ENCODE measurements at regions not wholly inside any gene's neighbourhood (a gene's known extent, or its start where the extent isn't known, plus 50 kb on each side); places are given as distances from the start of the nearest gene placed in this dataset.
"Not testable (repeated sequence)": the region's sequence is repeated elsewhere in the genome, so short reads cannot be mapped to it uniquely, and the experiment has no call there.

GRCh38 chr17:16853661-16854320 is 118.1 kb downstream of the TNFRSF13B start:
- Histone ChIP-seq H3K36me3 (replicated peaks in 1 of 2; ENCODE audit: control insufficient read depth in 1 of 2, insufficient read depth in 2 of 2, low read length in 1 of 2) (no peaks in the 10 kb centered on the region), H3K4me3 (ENCODE audit: low read depth in 2 of 2, low read length in 1 of 2) (no peak overlapping the region), H2AFZ (ENCODE audit: low read depth) (no peak overlapping the region), H3K9ac (no peak overlapping the region), H3K79me2 (ENCODE audit: insufficient read depth) (no peaks in the 10 kb centered on the region), H3K4me2 (no peak overlapping the region), H4K20me1 (ENCODE audit: insufficient read depth) (no peaks in the 10 kb centered on the region), H3K9me3 (no peaks in the 10 kb centered on the region), H3F3A (replicated peaks; ENCODE audit: insufficient read depth) (no peaks in the 10 kb centered on the region), H3K9me2 (no peaks in the 10 kb centered on the region), H3K4me1 (ENCODE audit: control insufficient read depth in 1 of 2, insufficient read depth in 2 of 2, low read depth in 1 of 2, low read length in 1 of 2) (no peaks in the 10 kb centered on the region), H3K27me3 (ENCODE audit: insufficient read depth) (peaks cover 7% of the 10 kb centered on the region), H3K27ac (ENCODE audit: low read depth in 2 of 2, low read length in 1 of 2) (no peak overlapping the region)
- 64% methylated on average over 24 of the region's 30 CpGs for whole genome bisulfite sequencing (ENCODE audit: low lambda C conversion rate)
- no peak for DNase-seq
- TF ChIP-seq EP300 (IDR thresholded peaks at IDR 0.05; ENCODE audit: borderline replicate concordance in 1 of 2, low read depth in 1 of 2, low read length in 1 of 2), result no peak
- TF ChIP-seq MAX (IDR thresholded peaks at IDR 0.05; ENCODE audit: low read depth), result no peak
- no peak for TF ChIP-seq REST (IDR thresholded peaks at IDR 0.05; ENCODE audit: low read depth, low read length)
- TF ChIP-seq ELF1 (IDR thresholded peaks at IDR 0.05), result no peak
- TF ChIP-seq MXI1 (IDR thresholded peaks at IDR 0.05; ENCODE audit: low read depth, low read length), result no peak
- TF ChIP-seq FOSL2 (IDR thresholded peaks at IDR 0.05; ENCODE audit: borderline replicate concordance, low read depth), result no peak
- no peak for TF ChIP-seq MEF2A (IDR thresholded peaks at IDR 0.05; ENCODE audit: borderline replicate concordance, low read depth)
- TF ChIP-seq FOXJ3 (CRISPR knock-in tag; IDR thresholded peaks at IDR 0.05), result no peak
- no peak for TF ChIP-seq CTCF (IDR thresholded peaks at IDR 0.05)
- TF ChIP-seq TCF12 (IDR thresholded peaks at IDR 0.05), result no peak
- no peak for TF ChIP-seq ZBTB33 (IDR thresholded peaks at IDR 0.05; ENCODE audit: borderline replicate concordance, low read depth)
- TF ChIP-seq IRF3 (IDR thresholded peaks at IDR 0.05; ENCODE audit: low read depth, low read length), result no peak
- TF ChIP-seq CHD2 (IDR thresholded peaks at IDR 0.05; ENCODE audit: low read length, partially characterized antibody), result no peak
- no peak for TF ChIP-seq POLR2AphosphoS5 (IDR thresholded peaks at IDR 0.05; ENCODE audit: low read depth, low read length)
- no peak for TF ChIP-seq YY1 (IDR thresholded peaks at IDR 0.05; ENCODE audit: low read depth)
- POLR2A ChIA-PET, result no interaction called here
- CTCF ChIA-PET, result interaction anchor here (0.6 kb wide), 1 partner anchor 500 kb away, joined by 3 read pairs; the partner anchor contains the start of gene CENPV

- H3K27me3 ChIP-seq (ENCODE audit: insufficient read depth); H3K9ac ChIP-seq; H3K9me2 ChIP-seq; H3K4me1 ChIP-seq (ENCODE audit: control insufficient read depth in 1 of 2, insufficient read depth in 2 of 2, low read depth in 1 of 2, low read length in 1 of 2); H3K36me3 ChIP-seq (replicated peaks in 1 of 2; ENCODE audit: control insufficient read depth in 1 of 2, insufficient read depth in 2 of 2, low read length in 1 of 2); H3F3A ChIP-seq (replicated peaks; ENCODE audit: insufficient read depth); H3K79me2 ChIP-seq (ENCODE audit: insufficient read depth); POLR2A ChIA-PET; H4K20me1 ChIP-seq (ENCODE audit: insufficient read depth); H3K27ac ChIP-seq (ENCODE audit: low read depth in 2 of 2, low read length in 1 of 2); DNase-seq; H3K4me3 ChIP-seq (ENCODE audit: low read depth in 2 of 2, low read length in 1 of 2); CTCF ChIA-PET; H2AFZ ChIP-seq (ENCODE audit: low read depth); H3K9me3 ChIP-seq; H3K4me2 ChIP-seq: not testable (repeated sequence)
- WGBS (ENCODE audit: low lambda C conversion rate), result 40% methylated on average over 6 of the region's 7 CpGs
These were observed 122.1 kb downstream of the TNFRSF13B start for GRCh38 chr17:16849861-16850260.

All from SK-N-SH (cell line).